ENCODE measurements at regions not wholly inside any gene's neighbourhood (a gene's known extent, or its start where the extent isn't known, plus 50 kb on each side); places are given as distances from the start of the nearest gene placed in this dataset.

- TF ChIP-seq, protein P1, sequence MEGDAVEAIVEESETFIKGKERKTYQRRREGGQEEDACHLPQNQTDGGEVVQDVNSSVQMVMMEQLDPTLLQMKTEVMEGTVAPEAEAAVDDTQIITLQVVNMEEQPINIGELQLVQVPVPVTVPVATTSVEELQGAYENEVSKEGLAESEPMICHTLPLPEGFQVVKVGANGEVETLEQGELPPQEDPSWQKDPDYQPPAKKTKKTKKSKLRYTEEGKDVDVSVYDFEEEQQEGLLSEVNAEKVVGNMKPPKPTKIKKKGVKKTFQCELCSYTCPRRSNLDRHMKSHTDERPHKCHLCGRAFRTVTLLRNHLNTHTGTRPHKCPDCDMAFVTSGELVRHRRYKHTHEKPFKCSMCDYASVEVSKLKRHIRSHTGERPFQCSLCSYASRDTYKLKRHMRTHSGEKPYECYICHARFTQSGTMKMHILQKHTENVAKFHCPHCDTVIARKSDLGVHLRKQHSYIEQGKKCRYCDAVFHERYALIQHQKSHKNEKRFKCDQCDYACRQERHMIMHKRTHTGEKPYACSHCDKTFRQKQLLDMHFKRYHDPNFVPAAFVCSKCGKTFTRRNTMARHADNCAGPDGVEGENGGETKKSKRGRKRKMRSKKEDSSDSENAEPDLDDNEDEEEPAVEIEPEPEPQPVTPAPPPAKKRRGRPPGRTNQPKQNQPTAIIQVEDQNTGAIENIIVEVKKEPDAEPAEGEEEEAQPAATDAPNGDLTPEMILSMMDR (IDR thresholded peaks at IDR 0.05; ENCODE audit: low read length), result no peak
- no peak for TF ChIP-seq EZH2 (IDR thresholded peaks at IDR 0.05; ENCODE audit: borderline replicate concordance, low read length)
Measured at GRCh38 chr9:120177121-120177520, 402.8 kb downstream of the CDK5RAP2 start.

Data from OCI-LY1 (cell line).